Upper lobe of right lung (tissue), 1 donor: ENCODE measurements at regions not wholly inside any gene's neighbourhood (a gene's known extent, or its start where the extent isn't known, plus 50 kb on each side); places are given as distances from the start of the nearest gene placed in this dataset.

Experiments used
- ATAC-seq: fragments of 200-7000 bp; cut with Tn5 transposase; one replicate; pipeline ENCODE4 v1.9.1; 2020; ENCODE audit warnings: mild to moderate bottlenecking, moderate library complexity
- DNase-seq: peaks from one replicate; pipeline ENCODE4 v3.0.0-alpha.2; 2020
- H3K27ac ChIP-seq: fragments of 200-600 bp; one replicate; pipeline ENCODE4 v1.8.0; 2022
- H3K27me3 ChIP-seq: fragments of 200-600 bp; one replicate; pipeline ENCODE4 v1.8.0; 2022; ENCODE audit warnings: mild to moderate bottlenecking
- H3K36me3 ChIP-seq: fragments of 200-600 bp; one replicate; pipeline ENCODE4 v1.8.0; 2022
- H3K4me1 ChIP-seq: fragments of 200-600 bp; one replicate; pipeline ENCODE4 v1.8.0; 2022
- H3K4me3 ChIP-seq: fragments of 200-600 bp; one replicate; pipeline ENCODE4 v1.8.0; 2022; ENCODE audit warnings: mild to moderate bottlenecking
- H3K9me3 ChIP-seq: fragments of 200-600 bp; one replicate; pipeline ENCODE4 v1.8.0; 2022
- CTCF ChIP-seq: fragments of 200-600 bp; IDR thresholded peaks from one replicate; pipeline ENCODE4 v1.8.0; 2022; ENCODE audit warnings: antibody characterized with exemption
- intact Hi-C: fragments of 100-400 bp; cut with DNase I; formaldehyde crosslinking; loops from one replicate; pipeline ENCODE4 v1.11.0; 2022
- donor health status: DM: no; HTN: yes; CAD: no; lungs with severe emphysema.

- no peak for ATAC-seq
- no peaks in the 10 kb centered on the region for H3K36me3 ChIP-seq
- no peak for TF ChIP-seq CTCF
- no peak overlapping the region for H3K27ac ChIP-seq
- H3K4me3 ChIP-seq, result no peak overlapping the region
- H3K4me1 ChIP-seq, result no peaks in the 10 kb centered on the region
- no peaks in the 10 kb centered on the region for H3K27me3 ChIP-seq
- intact Hi-C loops, result no loop called here
- no peak for DNase-seq
- H3K9me3 ChIP-seq, result no peaks in the 10 kb centered on the region
Observed at GRCh38 chr7:18202315-18203045, 174.8 kb upstream of the PRPS1L1 start.

- DNase-seq (no peak), ATAC-seq (no peak)
- no peak for TF ChIP-seq CTCF
- no peak overlapping the region for H3K27ac ChIP-seq
- H3K4me1 ChIP-seq, result no peaks in the 10 kb centered on the region
- H3K9me3 ChIP-seq, result no peaks in the 10 kb centered on the region
- H3K36me3 ChIP-seq, result no peaks in the 10 kb centered on the region
- intact Hi-C loops, result no loop called here
- no peak overlapping the region for H3K4me3 ChIP-seq
- H3K27me3 ChIP-seq, result no peaks in the 10 kb centered on the region
Observed at GRCh38 chr7:18206331-18206730, 178.7 kb upstream of the PRPS1L1 start.

GRCh38 chr7:18208921-18209320, 181.3 kb upstream of the PRPS1L1 start:
- Histone ChIP-seq H3K27ac (no peak overlapping the region), H3K36me3 (no peaks in the 10 kb centered on the region), H3K4me3 (no peak overlapping the region), H3K9me3 (no peaks in the 10 kb centered on the region), H3K4me1 (no peaks in the 10 kb centered on the region), H3K27me3 (no peaks in the 10 kb centered on the region)
- ATAC-seq, result no peak
- TF ChIP-seq CTCF, result no peak
- no peak for DNase-seq
- intact Hi-C loops, result no loop called here

GRCh38 chr7:18210377-18210776, 182.7 kb upstream of the PRPS1L1 start:
- Histone ChIP-seq H3K36me3 (no peaks in the 10 kb centered on the region), H3K27me3 (no peaks in the 10 kb centered on the region), H3K4me1 (no peaks in the 10 kb centered on the region), H3K9me3 (no peaks in the 10 kb centered on the region), H3K4me3 (no peak overlapping the region), H3K27ac (no peak overlapping the region)
- TF ChIP-seq CTCF, result no peak
- no peak for ATAC-seq
- intact Hi-C loops, result no loop called here
- no peak for DNase-seq

- Histone ChIP-seq H3K36me3 (no peaks in the 10 kb centered on the region), H3K27me3 (no peaks in the 10 kb centered on the region), H3K9me3 (no peaks in the 10 kb centered on the region), H3K4me1 (no peaks in the 10 kb centered on the region), H3K27ac (no peak overlapping the region), H3K4me3 (no peak overlapping the region)
- TF ChIP-seq CTCF, result no peak
- ATAC-seq (no peak), DNase-seq (no peak)
- intact Hi-C loops, result no loop called here
Observed at GRCh38 chr7:18210788-18211187, 183.1 kb upstream of the PRPS1L1 start.

GRCh38 chr7:18212308-18212707, 184.7 kb upstream of the PRPS1L1 start:
- no peak for TF ChIP-seq CTCF
- ATAC-seq (no peak), DNase-seq (no peak)
- H3K4me1 ChIP-seq, result no peaks in the 10 kb centered on the region
- H3K4me3 ChIP-seq, result no peak overlapping the region
- H3K9me3 ChIP-seq, result no peaks in the 10 kb centered on the region
- intact Hi-C loops, result no loop called here
- H3K27me3 ChIP-seq, result no peaks in the 10 kb centered on the region
- no peak overlapping the region for H3K27ac ChIP-seq
- H3K36me3 ChIP-seq, result no peaks in the 10 kb centered on the region
